ENCODE measurements at regions not wholly inside any gene's neighbourhood (a gene's known extent, or its start where the extent isn't known, plus 50 kb on each side); places are given as distances from the start of the nearest gene placed in this dataset.

- TF ChIP-seq, protein P1, sequence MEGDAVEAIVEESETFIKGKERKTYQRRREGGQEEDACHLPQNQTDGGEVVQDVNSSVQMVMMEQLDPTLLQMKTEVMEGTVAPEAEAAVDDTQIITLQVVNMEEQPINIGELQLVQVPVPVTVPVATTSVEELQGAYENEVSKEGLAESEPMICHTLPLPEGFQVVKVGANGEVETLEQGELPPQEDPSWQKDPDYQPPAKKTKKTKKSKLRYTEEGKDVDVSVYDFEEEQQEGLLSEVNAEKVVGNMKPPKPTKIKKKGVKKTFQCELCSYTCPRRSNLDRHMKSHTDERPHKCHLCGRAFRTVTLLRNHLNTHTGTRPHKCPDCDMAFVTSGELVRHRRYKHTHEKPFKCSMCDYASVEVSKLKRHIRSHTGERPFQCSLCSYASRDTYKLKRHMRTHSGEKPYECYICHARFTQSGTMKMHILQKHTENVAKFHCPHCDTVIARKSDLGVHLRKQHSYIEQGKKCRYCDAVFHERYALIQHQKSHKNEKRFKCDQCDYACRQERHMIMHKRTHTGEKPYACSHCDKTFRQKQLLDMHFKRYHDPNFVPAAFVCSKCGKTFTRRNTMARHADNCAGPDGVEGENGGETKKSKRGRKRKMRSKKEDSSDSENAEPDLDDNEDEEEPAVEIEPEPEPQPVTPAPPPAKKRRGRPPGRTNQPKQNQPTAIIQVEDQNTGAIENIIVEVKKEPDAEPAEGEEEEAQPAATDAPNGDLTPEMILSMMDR (IDR thresholded peaks at IDR 0.05; ENCODE audit: control extremely low read depth in 1 of 3, insufficient read depth in 1 of 3, low read depth in 1 of 3, low read length in 3 of 3): no peak
- TF ChIP-seq RAD21 (IDR thresholded peaks at IDR 0.05 in 1 of 2, conservative IDR thresholded peaks at IDR 0.05 in 1 of 2; ENCODE audit: low read depth in 2 of 2, low read length in 2 of 2): no peak
- no peak for TF ChIP-seq SP4 (IDR thresholded peaks at IDR 0.05; ENCODE audit: low read length)
- no peak for TF ChIP-seq BCL11A (IDR thresholded peaks at IDR 0.05; ENCODE audit: low read depth in 2 of 2, low read length in 2 of 2)
- no peak for TF ChIP-seq MAFK (IDR thresholded peaks at IDR 0.05; ENCODE audit: low read depth, low read length)
- TF ChIP-seq HDAC2 (IDR thresholded peaks at IDR 0.05; ENCODE audit: borderline replicate concordance in 1 of 2, low read depth in 2 of 2, low read length in 2 of 2): no peak
- no peak for TF ChIP-seq POLR2A (IDR thresholded peaks at IDR 0.05; ENCODE audit: control extremely low read depth in 1 of 2, low read depth in 2 of 2, low read length in 2 of 2)
These were observed 161.3 kb downstream of the ZNF608 start for GRCh38 chr5:124584991-124585715.

Measured in H1 (cell line).